MCF 10A (cell line): ENCODE measurements at regions not wholly inside any gene's neighbourhood (a gene's known extent, or its start where the extent isn't known, plus 50 kb on each side); places are given as distances from the start of the nearest gene placed in this dataset.

ENCODE experiments used
- BruUV-seq: library from RNA; stranded (reverse); fragments of 400-500 nt; replicated peaks from 2 replicates; lab custom pipeline; 2021; lab: Mats Ljungman, UMichigan
- CTCF ChIA-PET: fragments of 300-600 bp; sonication (Branson Sonifier 250); formaldehyde crosslinking; extraction: SDS; loops from one replicate; lab custom pipeline; 2021; ENCODE audit warnings: antibody characterized with exemption, inconsistent platforms; lab: Yijun Ruan, JAX
- POLR2A ChIA-PET: fragments of 300-600, 350-650 bp; sonication (Branson Sonifier 250); formaldehyde crosslinking; extraction: SDS; loops from one replicate; lab custom pipeline; 2020; ENCODE audit warnings: antibody characterized with exemption, inconsistent platforms; lab: Yijun Ruan, JAX
- DNase-seq: peaks from one replicate; pipeline ENCODE4 v3.0.0-alpha.2; 2018; ENCODE audit not compliant: unreplicated experiment
- H3K27ac Mint-ChIP-seq: one replicate; pipeline ENCODE4 v1.8.0; 2022; ENCODE audit warnings: mild to moderate bottlenecking, low read depth, mixed read lengths; ENCODE audit not compliant: unreplicated experiment
- H3K27me3 Mint-ChIP-seq: one replicate; pipeline ENCODE4 v1.8.0; 2022; ENCODE audit warnings: mixed read lengths; ENCODE audit not compliant: insufficient read depth, unreplicated experiment
- H3K36me3 Mint-ChIP-seq: one replicate; pipeline ENCODE4 v1.8.0; 2022; ENCODE audit warnings: mild to moderate bottlenecking, moderate library complexity, mixed read lengths; ENCODE audit not compliant: insufficient read depth, unreplicated experiment
- H3K4me1 Mint-ChIP-seq: one replicate; pipeline ENCODE4 v1.8.0; 2022; ENCODE audit warnings: mixed read lengths; ENCODE audit not compliant: insufficient read depth, unreplicated experiment
- H3K4me3 Mint-ChIP-seq: one replicate; pipeline ENCODE4 v1.8.0; 2022; ENCODE audit warnings: mild to moderate bottlenecking, moderate library complexity, mixed read lengths; ENCODE audit not compliant: unreplicated experiment
- H3K9me3 Mint-ChIP-seq: one replicate; pipeline ENCODE4 v1.8.0; 2022; ENCODE audit warnings: mixed read lengths; ENCODE audit not compliant: unreplicated experiment
- CTCF ChIP-seq: fragments of 200-600 bp; IDR thresholded peaks from one replicate; pipeline ENCODE4 v1.8.0; 2022; ENCODE audit warnings: antibody characterized with exemption, mild to moderate bottlenecking; ENCODE audit not compliant: unreplicated experiment
- intact Hi-C: fragments of 100-400 bp; cut with micrococcal nuclease; formaldehyde crosslinking; loops from 2 replicates; pipeline ENCODE4 v1.14.1; 2022

DNA sequence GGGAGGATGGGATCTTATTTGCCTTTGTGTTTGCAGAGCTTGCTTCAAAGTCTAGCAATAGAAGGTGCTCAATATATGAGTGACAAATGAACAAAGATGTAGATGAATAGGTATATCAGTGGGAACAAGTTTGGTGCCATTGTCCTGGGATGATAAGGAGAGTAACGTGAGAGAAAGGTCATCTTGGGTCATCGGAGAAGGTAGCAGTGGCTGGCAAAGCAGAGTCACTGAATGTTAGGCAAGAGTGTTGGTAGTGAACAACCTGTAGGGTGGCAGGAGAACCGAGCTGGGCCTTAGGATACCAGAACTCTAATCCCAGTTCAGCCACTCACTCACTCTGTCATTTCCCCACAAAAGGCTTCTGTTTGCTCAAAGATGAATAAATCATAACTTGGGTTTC lies 87.2 kb downstream of the CCDC71L start:
- CTCF ChIA-PET = interaction anchor here (0.6 kb wide), 1 partner anchor 53 kb away, joined by 3 read pairs; no protein-coding TSS in a partner anchor
- no peaks in the 10 kb centered on the region for H3K9me3 Mint-ChIP-seq
- H3K36me3 Mint-ChIP-seq = no peaks in the 10 kb centered on the region
- intact Hi-C loops = no loop called here
- H3K4me1 Mint-ChIP-seq = peaks cover 10% of the 10 kb centered on the region
- POLR2A ChIA-PET = no interaction called here
- no peak overlapping the region for H3K27ac Mint-ChIP-seq
- no peak for TF ChIP-seq CTCF
- DNase-seq = no peak
- no peaks in the 10 kb centered on the region for H3K27me3 Mint-ChIP-seq
- no TSS peak for BruUV-seq
- no peak overlapping the region for H3K4me3 Mint-ChIP-seq

GRCh38 chr7:106573125-106573663 lies 87.8 kb downstream of the CCDC71L start:
- no peaks in the 10 kb centered on the region for H3K27me3 Mint-ChIP-seq
- H3K9me3 Mint-ChIP-seq = no peaks in the 10 kb centered on the region
- H3K27ac Mint-ChIP-seq = no peak overlapping the region
- no peak overlapping the region for H3K4me3 Mint-ChIP-seq
- peaks cover 16% of the 10 kb centered on the region for H3K4me1 Mint-ChIP-seq
- no peaks in the 10 kb centered on the region for H3K36me3 Mint-ChIP-seq
- ChIA-PET CTCF (interaction anchor here (0.6 to 1.3 kb wide), 3 partner anchors 13 to 638 kb away, joined by 3 to 7 read pairs (median 3); no protein-coding TSS in a partner anchor), POLR2A (no interaction called here)
- no peak for DNase-seq
- intact Hi-C loops = no loop called here
- no TSS peak for BruUV-seq
- TF ChIP-seq CTCF = no peak

DNA sequence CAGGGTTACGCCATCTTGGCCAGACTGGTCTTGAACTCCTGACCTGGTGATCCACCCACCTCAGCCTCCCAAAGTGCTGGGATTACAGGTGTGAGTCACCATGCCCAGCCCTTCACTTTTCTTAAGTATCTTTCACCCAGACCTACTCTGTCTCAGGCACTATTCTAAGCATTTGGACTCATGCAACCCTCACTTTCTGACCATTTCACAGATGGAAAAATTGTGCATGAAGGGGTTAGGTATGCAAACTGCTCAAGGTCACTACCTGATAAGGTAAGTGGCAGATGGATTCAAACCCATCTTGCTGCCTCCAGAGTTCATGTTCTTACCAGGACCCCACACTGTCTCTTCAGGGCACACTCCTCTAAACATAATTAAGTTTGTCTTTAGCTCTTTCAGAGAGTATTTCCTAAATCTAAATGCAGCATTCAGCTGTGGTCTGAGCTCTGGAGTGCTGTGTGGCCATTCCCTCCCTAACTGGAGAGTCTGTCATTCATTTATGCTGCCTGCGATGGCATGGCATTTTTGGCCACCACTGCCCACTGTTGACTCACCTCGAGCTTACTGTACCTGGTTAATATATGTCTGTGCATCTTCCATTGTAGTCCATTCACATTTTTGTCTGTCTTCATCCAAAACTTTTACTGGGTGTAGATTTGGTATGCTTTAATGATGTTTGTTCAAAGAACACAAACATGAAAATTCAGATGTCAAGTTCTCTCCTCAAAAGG lies 88.4 kb downstream of the CCDC71L start:
- CTCF ChIA-PET = interaction anchor here (0.5 to 1.3 kb wide), 4 partner anchors 12 to 654 kb away, joined by 3 to 7 read pairs (median 4); no protein-coding TSS in a partner anchor
- Mint-ChIP-seq H3K36me3 (no peaks in the 10 kb centered on the region), H3K27ac (no peak overlapping the region), H3K4me3 (no peak overlapping the region), H3K27me3 (no peaks in the 10 kb centered on the region), H3K4me1 (peaks cover 22% of the 10 kb centered on the region), H3K9me3 (peaks cover 4% of the 10 kb centered on the region)
- no peak for DNase-seq
- TF ChIP-seq CTCF = no peak
- POLR2A ChIA-PET = no interaction called here
- BruUV-seq = no TSS peak
- intact Hi-C loops = no loop called here

DNA sequence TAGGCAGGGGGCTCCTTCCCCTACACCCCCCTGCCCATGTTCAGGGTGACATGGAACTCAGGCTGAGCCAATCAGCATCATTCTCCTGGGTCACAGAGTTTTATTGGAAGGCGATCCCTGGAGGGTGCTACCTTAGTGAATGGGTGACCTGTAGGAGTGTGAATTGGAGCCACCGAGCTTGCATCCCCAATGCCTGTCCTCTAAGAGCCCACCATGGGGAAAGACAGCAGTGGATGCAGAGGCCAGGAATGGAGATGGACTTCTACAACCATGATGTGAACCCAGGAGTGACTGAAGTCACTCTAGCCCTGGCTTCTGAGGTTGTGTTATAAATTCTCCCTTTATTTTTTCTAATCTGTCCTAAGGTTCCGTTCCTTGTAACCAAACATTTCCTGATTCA lies 89.4 kb downstream of the CCDC71L start:
- CTCF ChIA-PET = interaction anchor here (0.5 to 0.6 kb wide), 2 partner anchors 20 to 412 kb away, joined by 3 to 7 read pairs; no protein-coding TSS in a partner anchor
- no peaks in the 10 kb centered on the region for H3K36me3 Mint-ChIP-seq
- POLR2A ChIA-PET = no interaction called here

More for the DNA sequence above, 89.4 kb downstream of the CCDC71L start:
- no peak for DNase-seq
- no peak overlapping the region for H3K27ac Mint-ChIP-seq
- H3K27me3 Mint-ChIP-seq = no peaks in the 10 kb centered on the region
- BruUV-seq = no TSS peak
- TF ChIP-seq CTCF = no peak
- H3K9me3 Mint-ChIP-seq = peaks cover 7% of the 10 kb centered on the region
- no peak overlapping the region for H3K4me3 Mint-ChIP-seq
- peaks cover 25% of the 10 kb centered on the region for H3K4me1 Mint-ChIP-seq
- intact Hi-C loops = no loop called here
